A673 (cell line): ENCODE measurements at regions not wholly inside any gene's neighbourhood (a gene's known extent, or its start where the extent isn't known, plus 50 kb on each side); places are given as distances from the start of the nearest gene placed in this dataset.

Experiments used
- BruUV-seq: library from RNA; stranded (reverse); fragments of 400-500 nt; replicated peaks from 2 replicates; lab custom pipeline; 2021; lab: Mats Ljungman, UMichigan
- CTCF ChIA-PET: fragments of 300-600 bp; sonication (Branson Sonifier 250); formaldehyde crosslinking; loops from one replicate; lab custom pipeline; 2022; ENCODE audit warnings: antibody characterized with exemption; lab: Charles Lee
- POLR2A ChIA-PET: fragments of 300-600 bp; sonication (Branson Sonifier 250); formaldehyde crosslinking; loops from one replicate; lab custom pipeline; 2022; ENCODE audit warnings: antibody characterized with exemption; ENCODE audit not compliant: low non-redundant PET; lab: Charles Lee
- DNase-seq: peaks from one replicate; pipeline ENCODE4 v3.0.0-alpha.2; 2015; ENCODE audit warnings: low spot score
- H3K27ac ChIP-seq: fragments of 200-600 bp; sonication (generic); 2 replicates; pipeline ENCODE4 v1.5.1; 2016; ENCODE audit warnings: mixed run types, low read depth, mild to moderate bottlenecking, mixed read lengths, antibody characterized with exemption, low read length; ENCODE audit not compliant: poor library complexity, severe bottlenecking
- H3K27me3 ChIP-seq: fragments of 200-600 bp; sonication (generic); replicated peaks from 2 replicates; pipeline ENCODE4 v1.6.1; 2017; ENCODE audit warnings: mixed run types, low read depth, mild to moderate bottlenecking, mixed read lengths, antibody characterized with exemption, low read length; ENCODE audit not compliant: insufficient read depth, poor library complexity
- H3K36me3 ChIP-seq: fragments of 200-600 bp; sonication (generic); 2 replicates; pipeline ENCODE4 v1.6.1; 2016; ENCODE audit warnings: mixed run types, mild to moderate bottlenecking, mixed read lengths, antibody characterized with exemption, low read length; ENCODE audit not compliant: insufficient read depth, poor library complexity, severe bottlenecking
- H3K4me1 ChIP-seq: fragments of 200-600 bp; sonication (generic); 2 replicates; pipeline ENCODE4 v1.6.1; 2017; ENCODE audit warnings: mixed run types, mild to moderate bottlenecking, mixed read lengths, antibody characterized with exemption, low read length; ENCODE audit not compliant: insufficient read depth, poor library complexity, severe bottlenecking
- H3K4me3 ChIP-seq: fragments of 200-600 bp; sonication (generic); 2 replicates; pipeline ENCODE4 v1.5.1; 2016; ENCODE audit warnings: low read depth, mixed run types, mild to moderate bottlenecking, mixed read lengths, low read length; ENCODE audit not compliant: poor library complexity, severe bottlenecking
- H3K9me3 ChIP-seq: fragments of 200-600 bp; sonication (generic); 2 replicates; pipeline ENCODE4 v1.6.1; 2016; ENCODE audit warnings: mixed run types, low read depth, mild to moderate bottlenecking, mixed read lengths, antibody characterized with exemption, low read length; ENCODE audit not compliant: poor library complexity, severe bottlenecking
- CTCF ChIP-seq: fragments of 300-800, 200-600 bp; sonication (generic); conservative IDR thresholded peaks from 2 replicates; pipeline ENCODE4 v1.5.1; 2017; ENCODE audit warnings: low read depth, mild to moderate bottlenecking, antibody characterized with exemption, low read length, moderate library complexity, mixed read lengths
- EZH2 ChIP-seq: fragments of 200-600 bp; sonication (generic); IDR thresholded peaks from 2 replicates; pipeline ENCODE4 v1.6.1; 2017; ENCODE audit warnings: borderline replicate concordance, low read depth, mild to moderate bottlenecking, mixed read lengths, antibody characterized with exemption, low read length; ENCODE audit not compliant: poor library complexity, severe bottlenecking
- intact Hi-C: fragments of 100-400 bp; cut with micrococcal nuclease; formaldehyde crosslinking; loops from one replicate; pipeline ENCODE4 v1.10.0; 2022; ENCODE audit not compliant: unreplicated experiment

DNA sequence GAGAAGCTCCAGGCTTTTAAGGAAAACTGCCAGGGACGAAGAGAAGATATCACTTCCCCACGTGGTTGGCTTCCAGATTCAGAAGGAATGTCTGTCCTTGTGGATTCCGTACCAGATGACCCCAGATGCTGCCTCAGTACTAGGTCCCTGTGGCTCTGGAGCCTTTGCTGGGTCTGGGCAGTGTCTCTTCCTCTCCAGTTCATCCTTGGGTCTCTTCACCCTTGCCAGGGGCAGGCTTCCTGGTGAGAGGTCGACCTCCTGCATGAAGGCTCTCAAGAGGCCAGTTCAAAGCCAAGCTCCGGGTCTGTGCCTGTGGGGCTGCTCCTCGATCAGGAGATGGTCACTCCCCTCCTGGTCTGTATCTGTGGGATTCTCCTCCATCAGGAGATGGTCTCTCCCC, 74.7 kb upstream of the B3GAT1 start:
- H3K27me3 ChIP-seq: peaks cover 4% of the 10 kb centered on the region
- DNase-seq: no peak
- H3K36me3 ChIP-seq: no peaks in the 10 kb centered on the region
- no peaks in the 10 kb centered on the region for H3K4me1 ChIP-seq
- no peak for TF ChIP-seq CTCF
- TF ChIP-seq EZH2: no peak
- ChIA-PET CTCF (no interaction called here), POLR2A (no interaction called here)
- no peaks in the 10 kb centered on the region for H3K9me3 ChIP-seq
- no peak overlapping the region for H3K4me3 ChIP-seq
- no TSS peak for BruUV-seq
- intact Hi-C loops: no loop called here
- H3K27ac ChIP-seq: no peak overlapping the region

DNA sequence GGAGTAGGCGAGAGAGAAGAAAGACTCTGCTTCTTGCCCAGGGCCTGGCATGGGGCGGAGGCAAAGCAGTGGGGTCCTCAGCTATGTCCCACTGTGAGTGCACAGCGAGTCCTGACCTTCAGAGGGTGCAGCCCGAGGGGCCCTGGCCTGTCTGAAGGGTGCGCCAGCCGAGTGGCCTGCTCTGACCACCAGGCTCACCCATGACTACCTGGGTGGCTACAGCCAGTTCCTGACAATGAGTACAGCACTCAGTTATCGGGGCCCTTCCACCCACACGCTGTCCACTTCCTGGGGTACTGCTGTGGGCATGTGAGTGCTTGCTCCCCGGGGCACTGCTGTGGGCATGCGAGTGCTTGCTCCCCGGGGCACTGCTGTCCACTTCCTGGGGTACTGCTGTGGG, 74.1 kb upstream of the B3GAT1 start:
- ChIA-PET POLR2A (no interaction called here), CTCF (no interaction called here)

DNA sequence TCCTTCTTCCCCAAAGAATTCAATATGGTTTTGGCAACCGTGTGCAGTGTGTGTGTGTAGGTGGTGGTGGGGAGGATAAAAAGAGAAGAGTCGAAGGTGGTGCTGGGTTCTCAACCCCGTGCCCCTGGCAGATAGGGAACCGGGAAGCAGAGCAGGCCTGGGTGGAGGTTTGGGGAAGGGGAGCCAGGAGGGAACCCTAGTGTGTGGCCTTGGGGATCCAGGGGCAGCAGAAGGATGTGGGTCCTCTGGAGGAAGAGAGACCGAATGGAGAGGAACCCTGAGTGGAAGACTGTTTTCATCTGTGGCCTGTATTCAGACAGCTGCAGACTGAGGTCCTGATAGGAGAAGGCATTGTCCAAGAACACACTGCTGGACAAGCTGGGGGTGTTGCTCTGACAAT, 73.3 kb upstream of the B3GAT1 start:
- no TSS peak for BruUV-seq

More for the DNA sequence above, 74.1 kb upstream of the B3GAT1 start:
- Histone ChIP-seq H3K36me3 (no peaks in the 10 kb centered on the region), H3K4me1 (no peaks in the 10 kb centered on the region), H3K4me3 (no peak overlapping the region), H3K27me3 (peaks cover 4% of the 10 kb centered on the region), H3K9me3 (no peaks in the 10 kb centered on the region), H3K27ac (no peak overlapping the region)
- DNase-seq: no peak
- BruUV-seq: no TSS peak
- TF ChIP-seq EZH2: no peak
- TF ChIP-seq CTCF: no peak
- intact Hi-C loops: no loop called here

More for the DNA sequence above, 73.3 kb upstream of the B3GAT1 start:
- Histone ChIP-seq H3K36me3 (no peaks in the 10 kb centered on the region), H3K27me3 (peaks cover 4% of the 10 kb centered on the region), H3K4me3 (no peak overlapping the region), H3K4me1 (no peaks in the 10 kb centered on the region), H3K9me3 (no peaks in the 10 kb centered on the region), H3K27ac (no peak overlapping the region)
- ChIA-PET POLR2A (no interaction called here), CTCF (no interaction called here)
- TF ChIP-seq CTCF: no peak
- no peak for TF ChIP-seq EZH2
- intact Hi-C loops: no loop called here
- no peak for DNase-seq
